Dedifferentiated amniotic fluid mesenchymal stem cell (primary cell): ENCODE measurements at regions not wholly inside any gene's neighbourhood (a gene's known extent, or its start where the extent isn't known, plus 50 kb on each side); places are given as distances from the start of the nearest gene placed in this dataset.
"Not testable (repeated sequence)": the region's sequence is repeated elsewhere in the genome, so short reads cannot be mapped to it uniquely, and the experiment has no call there.

Source experiments
- DNase-seq: peaks from one replicate; pipeline ENCODE4 v3.0.0-alpha.2; 2016; ENCODE audit errors: extremely low spot score

DNA sequence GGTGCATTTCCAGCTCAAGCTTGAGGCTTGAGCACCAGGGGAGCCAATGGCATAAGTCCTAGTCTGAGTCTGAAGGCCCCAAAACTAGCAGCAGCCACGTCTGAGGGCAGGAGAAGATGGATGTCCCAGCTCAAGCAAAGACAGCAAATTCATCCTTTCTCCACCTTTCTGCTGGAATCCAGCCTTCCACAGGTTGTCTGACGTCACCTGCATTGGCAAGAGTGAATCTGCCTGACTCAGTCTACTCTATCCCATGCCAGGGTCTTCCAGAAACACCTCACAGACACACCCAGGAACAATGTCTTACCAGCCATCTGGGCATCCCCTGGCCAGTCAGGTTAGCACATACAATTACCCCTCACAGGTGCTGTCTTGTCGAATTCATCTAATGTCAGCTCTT lies 76.2 kb upstream of the SOX11 start:
- no peak for DNase-seq

DNA sequence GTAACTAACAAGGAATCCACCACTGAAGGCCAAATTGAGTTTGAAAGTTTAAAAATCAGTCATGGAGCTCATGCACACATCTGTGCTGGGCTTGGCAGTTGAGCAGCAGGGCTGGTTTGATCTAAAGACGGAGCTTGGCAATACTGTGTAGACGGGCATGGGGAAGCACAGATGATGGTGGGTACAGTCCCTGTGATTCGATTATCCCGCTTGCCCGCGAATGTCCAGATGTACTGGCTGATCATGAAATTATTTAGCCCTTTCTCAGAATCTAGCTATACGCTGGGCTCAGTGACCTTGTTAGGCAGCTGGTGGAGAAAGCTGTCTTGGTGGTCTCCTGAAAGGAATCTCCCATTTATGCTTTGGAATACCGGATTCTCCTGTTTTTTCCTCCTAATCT lies 74.8 kb upstream of the SOX11 start:
- no peak for DNase-seq

DNA sequence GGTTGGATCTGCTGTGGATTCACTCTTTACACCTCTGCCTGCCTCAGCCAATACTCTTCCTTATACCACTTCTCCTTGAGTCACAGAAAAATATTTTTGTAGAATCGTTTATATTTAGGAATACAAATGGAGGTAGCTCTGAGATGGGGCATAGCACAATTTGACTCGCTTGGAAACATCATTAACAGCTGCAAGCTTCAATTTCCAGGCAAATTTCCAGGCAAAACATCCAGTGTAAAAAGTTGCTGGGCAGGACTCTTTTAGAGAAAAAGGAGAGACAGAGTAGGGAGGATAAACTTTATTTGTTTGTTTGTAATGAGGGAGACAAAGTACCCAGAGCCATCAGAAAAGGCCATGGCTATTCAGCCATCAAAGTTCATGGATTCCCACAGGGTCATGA lies 74.4 kb upstream of the SOX11 start:
- no peak for DNase-seq

DNA sequence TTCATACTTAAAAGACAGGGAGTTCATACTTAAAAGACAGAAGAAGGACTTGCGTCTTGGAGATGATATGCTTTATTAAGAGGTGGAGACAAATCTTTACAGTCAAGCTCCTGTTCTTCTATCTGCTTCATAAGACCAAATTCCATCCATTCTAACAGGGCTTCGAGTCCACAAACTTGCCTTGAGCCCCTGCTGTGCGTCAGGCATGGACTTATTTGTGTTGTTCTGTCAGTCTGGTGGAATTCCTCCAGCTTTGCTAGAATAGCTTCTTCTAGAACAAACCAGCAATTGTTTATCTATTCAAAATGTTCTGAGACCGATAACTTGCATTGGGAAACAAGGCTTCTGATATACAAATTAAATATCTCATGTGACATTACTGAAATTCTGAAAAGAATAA lies 73.9 kb upstream of the SOX11 start:
- DNase-seq = no peak

DNA sequence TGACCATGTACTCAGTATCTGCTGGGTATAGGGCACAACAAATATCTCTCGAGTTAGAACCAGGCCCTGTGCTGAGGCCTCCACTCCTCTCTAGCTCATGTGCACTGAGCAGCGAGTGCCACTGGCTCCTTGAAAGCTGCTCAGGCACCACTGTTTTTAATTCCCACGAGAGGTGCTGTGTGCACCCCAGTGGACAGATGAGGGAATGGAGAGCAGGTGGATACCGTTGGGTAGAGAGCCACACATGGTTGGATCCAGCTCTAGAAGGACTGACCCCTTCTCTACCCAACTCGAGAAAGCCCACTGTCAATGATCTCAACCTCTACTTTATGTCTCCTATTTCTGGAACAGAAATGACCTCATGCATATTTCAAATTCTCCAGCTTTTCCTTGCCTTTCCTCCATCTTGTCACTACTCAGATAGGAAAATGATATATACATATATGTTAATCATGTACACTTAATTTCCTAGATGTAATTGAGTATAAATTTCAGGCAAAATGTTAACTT lies 66.6 kb upstream of the SOX11 start:
- not testable (repeated sequence) for DNase-seq

DNA sequence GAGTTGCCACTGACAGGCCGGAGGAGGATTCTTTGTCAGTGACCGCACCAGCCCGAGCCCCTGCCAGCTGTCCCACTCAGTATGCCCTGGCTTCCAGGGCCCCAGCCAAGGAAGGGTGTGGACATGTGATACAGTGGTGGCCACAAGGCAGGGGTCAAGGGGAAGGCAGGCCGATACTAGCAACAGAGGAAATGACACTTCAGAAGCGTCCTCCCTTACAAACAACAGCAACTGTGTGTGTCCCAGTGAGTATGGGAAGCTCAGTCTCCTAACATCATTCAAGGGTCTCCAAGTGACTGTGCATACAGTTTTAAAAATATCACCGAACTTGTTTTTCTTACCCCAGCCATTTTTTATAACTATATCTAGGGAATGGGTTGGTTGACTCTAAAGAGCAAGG lies 63.7 kb upstream of the SOX11 start:
- DNase-seq = not testable (repeated sequence)

DNA sequence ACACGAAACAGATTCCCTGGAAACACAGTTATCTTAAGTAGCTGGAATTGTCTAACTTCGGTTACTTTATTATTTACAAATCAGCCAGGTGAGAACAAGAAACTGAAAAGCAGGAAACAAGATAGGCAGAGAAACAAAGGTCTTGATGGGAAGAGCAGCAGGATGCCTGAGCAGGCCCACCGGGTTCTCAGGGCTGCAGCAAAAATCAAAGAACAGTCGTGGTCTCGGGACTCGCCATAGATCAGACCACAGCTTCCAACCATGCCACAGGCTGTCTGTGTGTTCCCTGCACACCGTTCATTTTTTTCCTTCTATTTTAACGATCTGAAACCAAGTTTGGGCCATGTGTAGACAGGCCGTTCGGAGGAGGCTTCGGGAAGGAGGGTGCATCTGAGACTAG lies 62.7 kb upstream of the SOX11 start:
- not testable (repeated sequence) for DNase-seq

DNA sequence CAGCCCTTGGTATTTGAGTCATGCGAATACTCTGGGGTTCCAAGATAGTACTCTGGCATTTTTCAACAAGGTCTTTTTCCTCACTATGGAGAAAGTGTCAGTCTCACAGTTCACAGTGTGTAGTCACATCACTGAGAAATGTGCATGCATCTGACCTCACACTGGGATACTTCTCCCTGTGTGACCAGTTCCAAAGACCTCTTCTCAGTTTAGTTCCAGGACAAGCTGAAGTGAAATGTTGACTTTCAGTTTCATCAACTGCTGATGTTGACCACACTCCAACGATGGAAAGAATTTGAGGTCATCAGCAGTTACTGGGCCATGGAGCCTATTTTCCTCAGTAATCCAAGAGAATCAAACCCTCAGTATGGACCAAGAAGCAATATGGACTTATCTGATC lies 55.1 kb upstream of the SOX11 start:
- DNase-seq = not testable (repeated sequence)
